NOMO-1 (cell line): ENCODE measurements at regions not wholly inside any gene's neighbourhood (a gene's known extent, or its start where the extent isn't known, plus 50 kb on each side); places are given as distances from the start of the nearest gene placed in this dataset.

Experiments
- DNase-seq, 2 experiments: peaks; one replicate each; lab custom pipeline; 2025; ENCODE audit not compliant: unreplicated experiment in 2 of 2; lab: John Stamatoyannopoulos, UW

- DNase-seq: no peak
Measured at GRCh38 chr6:112774319-112774718, 427.2 kb downstream of the RFPL4B start.

- DNase-seq: peak; percentile 38 to 74
Measured at GRCh38 chr6:112780498-112781096, 433.5 kb downstream of the RFPL4B start.

- DNase-seq: no peak
Measured at GRCh38 chr6:112781241-112781640, 434.1 kb downstream of the RFPL4B start.

GRCh38 chr6:112785408-112785807 lies 438.3 kb downstream of the RFPL4B start:
- DNase-seq: no peak

- no peak for DNase-seq
Measured at GRCh38 chr6:112786801-112787200, 439.7 kb downstream of the RFPL4B start.

- no peak for DNase-seq
Measured at GRCh38 chr6:112787371-112787770, 440.2 kb downstream of the RFPL4B start.

- DNase-seq: no peak
Measured at GRCh38 chr6:112795316-112795715, 448.2 kb downstream of the RFPL4B start.

- no peak for DNase-seq
Measured at GRCh38 chr6:112796712-112797111, 449.6 kb downstream of the RFPL4B start.

GRCh38 chr6:112799889-112800288 lies 452.8 kb downstream of the RFPL4B start:
- no peak for DNase-seq

- no peak for DNase-seq
Measured at GRCh38 chr6:112800439-112800838, 453.3 kb downstream of the RFPL4B start.

GRCh38 chr6:112800916-112801315 lies 453.8 kb downstream of the RFPL4B start:
- no peak for DNase-seq

GRCh38 chr6:112801468-112802080 lies 454.4 kb downstream of the RFPL4B start:
- DNase-seq: no peak

GRCh38 chr6:112802144-112802543 lies 455.0 kb downstream of the RFPL4B start:
- DNase-seq: no peak

- no peak for DNase-seq
Measured at GRCh38 chr6:112804638-112805330, 457.7 kb downstream of the RFPL4B start.

GRCh38 chr6:112806163-112806865 lies 459.2 kb downstream of the RFPL4B start:
- DNase-seq: no peak

GRCh38 chr6:112821476-112821875 lies 474.3 kb downstream of the RFPL4B start:
- no peak for DNase-seq

GRCh38 chr6:112822769-112823168 lies 475.6 kb downstream of the RFPL4B start:
- DNase-seq: no peak

- DNase-seq: peak in 1 of 2 experiments; percentile 39
Measured at GRCh38 chr6:112827793-112828192, 480.7 kb downstream of the RFPL4B start.

GRCh38 chr6:112831022-112831421 lies 483.9 kb downstream of the RFPL4B start:
- no peak for DNase-seq

GRCh38 chr6:112833581-112834131 lies 486.5 kb downstream of the RFPL4B start:
- no peak for DNase-seq

GRCh38 chr6:112835078-112835477 lies 487.9 kb downstream of the RFPL4B start:
- DNase-seq: no peak
